Thyroid gland (tissue), 4 donors: ENCODE measurements at regions not wholly inside any gene's neighbourhood (a gene's known extent, or its start where the extent isn't known, plus 50 kb on each side); places are given as distances from the start of the nearest gene placed in this dataset.

ENCODE experiments used
- DNase-seq, 2 donors: peaks; one replicate each; pipeline ENCODE4 v3.0.0-alpha.2; 2019
- H3K27ac ChIP-seq, 3 donors: fragments of 200-600 bp; sonication (generic); 1 replicate in 2 of 3; 2 replicates in 1 of 3; pipeline ENCODE4 v1.5.1; 2016 to 2019; ENCODE audit warnings: mild to moderate bottlenecking in 1 of 3, moderate library complexity in 1 of 3
- H3K27me3 ChIP-seq: fragments of 200-600 bp; sonication (generic); one replicate; pipeline ENCODE4 v1.5.1; 2019
- H3K36me3 ChIP-seq, 2 donors: fragments of 200-600 bp; sonication (generic); one replicate each; pipeline ENCODE4 v1.5.1; 2016 to 2019
- H3K4me1 ChIP-seq, 2 donors: fragments of 200-600 bp; sonication (generic); one replicate each; pipeline ENCODE4 v1.5.1; 2017 to 2019
- H3K4me3 ChIP-seq, 3 donors: fragments of 200-600 bp; sonication (generic); replicated peaks in 1 of 3; 1 replicate in 2 of 3; 2 replicates in 1 of 3; pipeline ENCODE4 v1.5.1; 2016; ENCODE audit warnings: mild to moderate bottlenecking in 1 of 3
- H3K9me3 ChIP-seq: fragments of 200-600 bp; sonication (generic); one replicate; pipeline ENCODE4 v1.5.1; 2017
- CTCF ChIP-seq, 6 experiments: fragments of 200-600 bp in 3 of 6; fragments of 450-650 bp in 3 of 6; sonication (generic) in 3 of 6; IDR thresholded peaks; one replicate each; pipeline ENCODE4 v1.5.1; 2016 to 2019; ENCODE audit warnings: antibody characterized with exemption in 6 of 6, mild to moderate bottlenecking in 2 of 6, inconsistent platforms in 1 of 6, moderate library complexity in 1 of 6
- POLR2A ChIP-seq, 2 donors: fragments of 450-650 bp; IDR thresholded peaks; one replicate each; pipeline ENCODE4 v1.6.1; 2017; ENCODE audit warnings: antibody characterized with exemption in 2 of 2, mild to moderate bottlenecking in 2 of 2, moderate library complexity in 1 of 2
- WGBS, 2 donors: methylation state at CpG; one replicate each; pipeline ENCODE4 v1.1.5; 2017; 5-methylcytosine and 5-hydroxymethylcytosine counted together
- intact Hi-C: fragments of 100-400 bp; cut with DNase I; formaldehyde crosslinking; loops from one replicate; pipeline ENCODE4 v1.15.1; 2023

GRCh38 chr2:74050151-74050550, 65.4 kb downstream of the TET3 start:
- WGBS, 2 donors: 94% methylated on average over 5 of the region's 5 CpGs
- Histone ChIP-seq H3K4me1 (no peaks in the 10 kb centered on the region), H3K4me3 (no peak overlapping the region), H3K36me3 (peaks cover 0 to 9% of the 10 kb centered on the region in 2 donors), H3K27me3 (no peaks in the 10 kb centered on the region), H3K9me3 (no peaks in the 10 kb centered on the region), H3K27ac (no peak overlapping the region)
- TF ChIP-seq POLR2A (IDR thresholded peaks at IDR 0.05) (no peak), CTCF (IDR thresholded peaks at IDR 0.05) (no peak)
- no peak for DNase-seq
- intact Hi-C loops: no loop called here

GRCh38 chr2:74051504-74051903, 66.8 kb downstream of the TET3 start:
- no peaks in the 10 kb centered on the region for H3K9me3 ChIP-seq
- H3K27me3 ChIP-seq: no peaks in the 10 kb centered on the region
- 59 to 63% methylated on average over 1 of the region's 1 CpG for WGBS, 2 donors
- H3K4me1 ChIP-seq: no peaks in the 10 kb centered on the region
- TF ChIP-seq CTCF (IDR thresholded peaks at IDR 0.05) (no peak), POLR2A (IDR thresholded peaks at IDR 0.05) (no peak)
- no peak overlapping the region for H3K27ac ChIP-seq
- intact Hi-C loops: no loop called here
- H3K36me3 ChIP-seq: peaks cover 0 to 7% of the 10 kb centered on the region in 2 donors
- no peak for DNase-seq
- no peak overlapping the region for H3K4me3 ChIP-seq

GRCh38 chr2:74052732-74053710, 68.3 kb downstream of the TET3 start:
- 87 to 90% methylated on average over 8 of the region's 8 CpGs for WGBS, 2 donors
- Histone ChIP-seq H3K4me3 (no peak overlapping the region), H3K4me1 (no peaks in the 10 kb centered on the region), H3K9me3 (no peaks in the 10 kb centered on the region), H3K36me3 (peaks cover 0 to under 1% of the 10 kb centered on the region in 2 donors), H3K27ac (no peak overlapping the region), H3K27me3 (no peaks in the 10 kb centered on the region)
- intact Hi-C loops: no loop called here
- TF ChIP-seq POLR2A (IDR thresholded peaks at IDR 0.05) (no peak), CTCF (IDR thresholded peaks at IDR 0.05) (no peak)
- DNase-seq: no peak

- intact Hi-C loops: no loop called here
- no peak overlapping the region for H3K4me3 ChIP-seq
- no peaks in the 10 kb centered on the region for H3K36me3 ChIP-seq
- DNase-seq: no peak
- 94% methylated on average over 4 of the region's 4 CpGs for WGBS, 2 donors
- H3K9me3 ChIP-seq: no peaks in the 10 kb centered on the region
- TF ChIP-seq POLR2A (IDR thresholded peaks at IDR 0.05): no peak
- TF ChIP-seq CTCF (IDR thresholded peaks at IDR 0.05): no peak
- H3K27me3 ChIP-seq: no peaks in the 10 kb centered on the region
- H3K27ac ChIP-seq: no peak overlapping the region
- no peaks in the 10 kb centered on the region for H3K4me1 ChIP-seq
Measured at GRCh38 chr2:74053959-74054715, 69.4 kb downstream of the TET3 start.
